ENCODE measurements at regions not wholly inside any gene's neighbourhood (a gene's known extent, or its start where the extent isn't known, plus 50 kb on each side); places are given as distances from the start of the nearest gene placed in this dataset.

GRCh38 chr15:31843426-31844055, 186.8 kb upstream of the CHRNA7 start:
- Histone ChIP-seq H3K27me3 (ENCODE audit: control insufficient read depth in 3 of 3, insufficient read depth in 3 of 3, low read length in 2 of 3) (no peaks in the 10 kb centered on the region), H3K4me1 (ENCODE audit: control insufficient read depth in 5 of 5, insufficient read depth in 5 of 5, low read length in 5 of 5) (peaks cover 0 to 9% (median 0%) of the 10 kb centered on the region in 5 donors), H3K27ac (ENCODE audit: low read depth in 1 of 2, low read length in 1 of 2) (no peak overlapping the region), H3K4me3 (no peak overlapping the region), H3K9ac (ENCODE audit: insufficient read depth in 1 of 2, low read length in 2 of 2) (no peak overlapping the region), H3K36me3 (ENCODE audit: control insufficient read depth in 4 of 4, insufficient read depth in 4 of 4, low read length in 4 of 4) (no peaks in the 10 kb centered on the region), H3K9me3 (ENCODE audit: control insufficient read depth in 4 of 4, insufficient read depth in 3 of 4, low read length in 3 of 4) (peaks cover 0 to 6% (median 0%) of the 10 kb centered on the region in 4 donors)
- DNase-seq (peak in 2 of 3 donors; percentile 1 to 5), ATAC-seq (ENCODE audit: insufficient read depth, low FRiP score) (no peak)
- WGBS, 2 donors = 65% methylated on average over 5 of the region's 5 CpGs
- no peak for TF ChIP-seq CTCF (IDR thresholded peaks at IDR 0.05; ENCODE audit: control extremely low read depth, extremely low read depth)

- Histone ChIP-seq H3K9me3 (ENCODE audit: control insufficient read depth in 4 of 4, insufficient read depth in 3 of 4, low read length in 3 of 4) (peaks cover 0 to 10% (median 2%) of the 10 kb centered on the region in 4 donors), H3K4me1 (ENCODE audit: control insufficient read depth in 5 of 5, insufficient read depth in 5 of 5, low read length in 5 of 5) (peaks cover 0 to 4% (median 0%) of the 10 kb centered on the region in 5 donors), H3K27me3 (ENCODE audit: control insufficient read depth in 3 of 3, insufficient read depth in 3 of 3, low read length in 2 of 3) (no peaks in the 10 kb centered on the region), H3K27ac (ENCODE audit: low read depth in 1 of 2, low read length in 1 of 2) (no peak overlapping the region), H3K9ac (ENCODE audit: insufficient read depth in 1 of 2, low read length in 2 of 2) (no peak overlapping the region), H3K4me3 (no peak overlapping the region), H3K36me3 (ENCODE audit: control insufficient read depth in 4 of 4, insufficient read depth in 4 of 4, low read length in 4 of 4) (no peaks in the 10 kb centered on the region)
- DNase-seq (no peak), ATAC-seq (ENCODE audit: insufficient read depth, low FRiP score) (no peak)
- 85 to 90% methylated on average over 5 of the region's 5 CpGs for WGBS, 2 donors
- TF ChIP-seq CTCF (IDR thresholded peaks at IDR 0.05; ENCODE audit: control extremely low read depth, extremely low read depth) = no peak
Measured at GRCh38 chr15:31845791-31846190, 184.5 kb upstream of the CHRNA7 start.

GRCh38 chr15:31847961-31848360, 182.4 kb upstream of the CHRNA7 start:
- Histone ChIP-seq H3K9ac (ENCODE audit: insufficient read depth in 1 of 2, low read length in 2 of 2) (no peak overlapping the region), H3K9me3 (ENCODE audit: control insufficient read depth in 4 of 4, insufficient read depth in 3 of 4, low read length in 3 of 4) (peaks cover 0 to 10% (median 3%) of the 10 kb centered on the region in 4 donors), H3K4me1 (ENCODE audit: control insufficient read depth in 5 of 5, insufficient read depth in 5 of 5, low read length in 5 of 5) (peaks cover 0 to 4% (median 0%) of the 10 kb centered on the region in 5 donors), H3K27ac (ENCODE audit: low read depth in 1 of 2, low read length in 1 of 2) (no peak overlapping the region), H3K27me3 (ENCODE audit: control insufficient read depth in 3 of 3, insufficient read depth in 3 of 3, low read length in 2 of 3) (no peaks in the 10 kb centered on the region), H3K36me3 (ENCODE audit: control insufficient read depth in 4 of 4, insufficient read depth in 4 of 4, low read length in 4 of 4) (no peaks in the 10 kb centered on the region), H3K4me3 (no peak overlapping the region)
- 83 to 87% methylated on average over 5 of the region's 5 CpGs for WGBS, 2 donors
- DNase-seq (no peak), ATAC-seq (ENCODE audit: insufficient read depth, low FRiP score) (no peak)
- no peak for TF ChIP-seq CTCF (IDR thresholded peaks at IDR 0.05; ENCODE audit: control extremely low read depth, extremely low read depth)

- Histone ChIP-seq H3K27me3 (ENCODE audit: control insufficient read depth in 3 of 3, insufficient read depth in 3 of 3, low read length in 2 of 3) (no peaks in the 10 kb centered on the region), H3K36me3 (ENCODE audit: control insufficient read depth in 4 of 4, insufficient read depth in 4 of 4, low read length in 4 of 4) (no peaks in the 10 kb centered on the region), H3K9me3 (ENCODE audit: control insufficient read depth in 4 of 4, insufficient read depth in 3 of 4, low read length in 3 of 4) (peaks cover 0 to 12% (median 3%) of the 10 kb centered on the region in 4 donors), H3K9ac (ENCODE audit: insufficient read depth in 1 of 2, low read length in 2 of 2) (no peak overlapping the region), H3K27ac (ENCODE audit: low read depth in 1 of 2, low read length in 1 of 2) (no peak overlapping the region), H3K4me1 (ENCODE audit: control insufficient read depth in 5 of 5, insufficient read depth in 5 of 5, low read length in 5 of 5) (peaks cover 0 to 2% (median 0%) of the 10 kb centered on the region in 5 donors), H3K4me3 (no peak overlapping the region)
- WGBS, 2 donors = 89 to 91% methylated on average over 1 of the region's 1 CpG
- DNase-seq (no peak), ATAC-seq (ENCODE audit: insufficient read depth, low FRiP score) (no peak)
- TF ChIP-seq CTCF (IDR thresholded peaks at IDR 0.05; ENCODE audit: control extremely low read depth, extremely low read depth) = no peak
Measured at GRCh38 chr15:31848621-31849020, 181.7 kb upstream of the CHRNA7 start.

Data from lung (tissue), 11 donors.